BLaER1 treated with 17β-estradiol and CSF1 and Interleukin-3, amounts not matched to agents 10 nM and 100 nM (cell line): ENCODE measurements at regions not wholly inside any gene's neighbourhood (a gene's known extent, or its start where the extent isn't known, plus 50 kb on each side); places are given as distances from the start of the nearest gene placed in this dataset.

Experiments
- H3K27ac ChIP-seq, 11 experiments: shearing (Covaris generic); formaldehyde crosslinking; 2 replicates each; pipeline ENCODE4 v1.8.1; 2022
- H3K27me3 ChIP-seq, 11 experiments: shearing (Covaris generic); formaldehyde crosslinking; 2 replicates each; pipeline ENCODE4 v1.8.1; 2022
- H3K36me3 ChIP-seq, 11 experiments: shearing (Covaris generic); formaldehyde crosslinking; 2 replicates each; pipeline ENCODE4 v1.8.1; 2022
- H3K4me1 ChIP-seq, 10 experiments: shearing (Covaris generic); formaldehyde crosslinking; 2 replicates each; pipeline ENCODE4 v1.8.1; 2022
- H3K4me2 ChIP-seq, 11 experiments: shearing (Covaris generic); formaldehyde crosslinking; 2 replicates each; pipeline ENCODE4 v1.8.1; 2022
- H3K4me3 ChIP-seq, 10 experiments: shearing (Covaris generic); formaldehyde crosslinking; 2 replicates each; pipeline ENCODE4 v1.8.1; 2022
- H3K9ac ChIP-seq, 11 experiments: shearing (Covaris generic); formaldehyde crosslinking; 2 replicates each; pipeline ENCODE4 v1.8.1; 2022
- H3K9me3 ChIP-seq, 11 experiments: shearing (Covaris generic); formaldehyde crosslinking; replicated peaks in 1 of 11; 2 replicates each; pipeline ENCODE4 v1.8.1; 2022
- H4K20me1 ChIP-seq, 11 experiments: shearing (Covaris generic); formaldehyde crosslinking; 2 replicates each; pipeline ENCODE4 v1.8.1; 2022
- Cebpa-rat ChIP-seq, 11 experiments: shearing (Covaris generic); IDR thresholded peaks; 2 replicates each; pipeline ENCODE4 v1.8.1; 2022

GRCh38 chr20:11092151-11092550 lies 418.4 kb upstream of the JAG1 start:
- Histone ChIP-seq H3K4me1 (no peaks in the 10 kb centered on the region), H3K4me2 (no peak overlapping the region), H3K36me3 (no peaks in the 10 kb centered on the region), H3K27me3 (no peaks in the 10 kb centered on the region), H3K9ac (no peak overlapping the region), H3K4me3 (no peak overlapping the region), H3K27ac (no peak overlapping the region), H3K9me3 (no peaks in the 10 kb centered on the region; a peak in 1 of 22 replicates), H4K20me1 (no peaks in the 10 kb centered on the region)
- no peak for TF ChIP-seq Cebpa-rat (IDR thresholded peaks at IDR 0.05)

GRCh38 chr20:11094196-11094595 lies 420.4 kb upstream of the JAG1 start:
- no peaks in the 10 kb centered on the region for H3K27me3 ChIP-seq
- no peaks in the 10 kb centered on the region for H3K4me1 ChIP-seq
- H3K9me3 ChIP-seq, result no peaks in the 10 kb centered on the region
- no peak overlapping the region for H3K27ac ChIP-seq
- no peaks in the 10 kb centered on the region for H4K20me1 ChIP-seq
- H3K4me3 ChIP-seq, result no peak overlapping the region
- H3K9ac ChIP-seq, result no peak overlapping the region
- no peak for TF ChIP-seq Cebpa-rat (IDR thresholded peaks at IDR 0.05)
- H3K36me3 ChIP-seq, result no peaks in the 10 kb centered on the region
- H3K4me2 ChIP-seq, result no peak overlapping the region

- Histone ChIP-seq H3K27me3 (no peaks in the 10 kb centered on the region), H3K27ac (no peak overlapping the region), H3K36me3 (no peaks in the 10 kb centered on the region), H4K20me1 (no peaks in the 10 kb centered on the region), H3K4me1 (no peaks in the 10 kb centered on the region), H3K9ac (no peak overlapping the region), H3K4me2 (no peak overlapping the region), H3K4me3 (no peak overlapping the region), H3K9me3 (no peaks in the 10 kb centered on the region)
- no peak for TF ChIP-seq Cebpa-rat (IDR thresholded peaks at IDR 0.05)
Measured at GRCh38 chr20:11094711-11095110, 420.9 kb upstream of the JAG1 start.

GRCh38 chr20:11098888-11099287 lies 425.1 kb upstream of the JAG1 start:
- H3K4me3 ChIP-seq, result no peak overlapping the region
- H3K36me3 ChIP-seq, result no peaks in the 10 kb centered on the region
- H3K9ac ChIP-seq, result no peak overlapping the region
- peaks cover 0 to 24% (median 0%) of the 10 kb centered on the region in 10 experiments; a peak in 8 of 20 replicates for H3K4me1 ChIP-seq
- H3K27me3 ChIP-seq, result no peaks in the 10 kb centered on the region
- no peaks in the 10 kb centered on the region for H3K9me3 ChIP-seq
- H3K4me2 ChIP-seq, result no peak overlapping the region
- TF ChIP-seq Cebpa-rat (IDR thresholded peaks at IDR 0.05), result no peak
- H4K20me1 ChIP-seq, result no peaks in the 10 kb centered on the region
- H3K27ac ChIP-seq, result no peak overlapping the region

GRCh38 chr20:11101243-11101642 lies 427.4 kb upstream of the JAG1 start:
- peaks cover 0 to 24% (median 0%) of the 10 kb centered on the region in 10 experiments; a peak in 8 of 20 replicates for H3K4me1 ChIP-seq
- no peaks in the 10 kb centered on the region for H3K27me3 ChIP-seq
- peak overlapping the region in 3 of 11 experiments; percentile 34 to 75 (median 73); a peak in 6 of 22 replicates for H3K4me2 ChIP-seq
- TF ChIP-seq Cebpa-rat (IDR thresholded peaks at IDR 0.05), result no peak
- H3K36me3 ChIP-seq, result no peaks in the 10 kb centered on the region
- H3K4me3 ChIP-seq, result no peak overlapping the region
- peak overlapping the region in 4 of 11 experiments; percentile 10 to 51 (median 26); a peak in 5 of 22 replicates for H3K27ac ChIP-seq
- 0 out of 22 replicates have a peak, but pooled peaks cover 0 to 4% (median 0%) of the 10 kb centered on the region in 11 experiments for H3K9me3 ChIP-seq
- no peak overlapping the region for H3K9ac ChIP-seq
- no peaks in the 10 kb centered on the region for H4K20me1 ChIP-seq

GRCh38 chr20:11101696-11102095 lies 427.9 kb upstream of the JAG1 start:
- no peak for TF ChIP-seq Cebpa-rat (IDR thresholded peaks at IDR 0.05)
- H3K4me1 ChIP-seq, result peaks cover 0 to 24% (median 0%) of the 10 kb centered on the region in 10 experiments; a peak in 8 of 20 replicates
- H3K4me3 ChIP-seq, result no peak overlapping the region
- H3K36me3 ChIP-seq, result no peaks in the 10 kb centered on the region
- H3K9ac ChIP-seq, result no peak overlapping the region
- H3K27me3 ChIP-seq, result no peaks in the 10 kb centered on the region
- no peaks in the 10 kb centered on the region for H4K20me1 ChIP-seq
- peak overlapping the region in 4 of 11 experiments; percentile 8 to 51 (median 22); a peak in 5 of 22 replicates for H3K27ac ChIP-seq
- H3K4me2 ChIP-seq, result peak overlapping the region in 3 of 11 experiments; percentile 34 to 75 (median 73); a peak in 5 of 22 replicates
- 0 out of 22 replicates have a peak, but pooled peaks cover 0 to 4% (median 0%) of the 10 kb centered on the region in 11 experiments for H3K9me3 ChIP-seq

- no peak for TF ChIP-seq Cebpa-rat (IDR thresholded peaks at IDR 0.05)
- no peak overlapping the region for H3K4me3 ChIP-seq
- no peak overlapping the region for H3K27ac ChIP-seq
- peaks cover 0 to 24% (median 0%) of the 10 kb centered on the region in 10 experiments; a peak in 8 of 20 replicates for H3K4me1 ChIP-seq
- H3K36me3 ChIP-seq, result no peaks in the 10 kb centered on the region
- H3K9me3 ChIP-seq, result 0 out of 22 replicates have a peak, but pooled peaks cover 0 to 4% (median 0%) of the 10 kb centered on the region in 11 experiments
- no peak overlapping the region for H3K4me2 ChIP-seq
- no peaks in the 10 kb centered on the region for H3K27me3 ChIP-seq
- H4K20me1 ChIP-seq, result no peaks in the 10 kb centered on the region
- H3K9ac ChIP-seq, result no peak overlapping the region
Measured at GRCh38 chr20:11103866-11104265, 430.1 kb upstream of the JAG1 start.

GRCh38 chr20:11108102-11108810 lies 434.5 kb upstream of the JAG1 start:
- no peaks in the 10 kb centered on the region for H3K27me3 ChIP-seq
- no peak for TF ChIP-seq Cebpa-rat (IDR thresholded peaks at IDR 0.05)
- no peak overlapping the region for H3K4me2 ChIP-seq
- no peak overlapping the region for H3K27ac ChIP-seq
- H3K9me3 ChIP-seq, result 0 out of 22 replicates have a peak, but pooled peaks cover 0 to 4% (median 0%) of the 10 kb centered on the region in 11 experiments
- no peak overlapping the region for H3K4me3 ChIP-seq
- peaks cover 0 to 22% (median 11%) of the 10 kb centered on the region in 10 experiments; a peak in 13 of 20 replicates for H3K4me1 ChIP-seq
- H4K20me1 ChIP-seq, result no peaks in the 10 kb centered on the region
- no peak overlapping the region for H3K9ac ChIP-seq
- H3K36me3 ChIP-seq, result no peaks in the 10 kb centered on the region

GRCh38 chr20:11110535-11110934 lies 436.7 kb upstream of the JAG1 start:
- no peak for TF ChIP-seq Cebpa-rat (IDR thresholded peaks at IDR 0.05)
- H3K9ac ChIP-seq, result no peak overlapping the region
- H3K27me3 ChIP-seq, result no peaks in the 10 kb centered on the region
- no peaks in the 10 kb centered on the region for H3K9me3 ChIP-seq
- no peaks in the 10 kb centered on the region for H3K36me3 ChIP-seq
- H3K27ac ChIP-seq, result no peak overlapping the region
- peaks cover 0 to 22% (median 11%) of the 10 kb centered on the region in 10 experiments; a peak in 13 of 20 replicates for H3K4me1 ChIP-seq
- H3K4me3 ChIP-seq, result no peak overlapping the region
- H3K4me2 ChIP-seq, result peak overlapping the region in 8 of 11 experiments; percentile 47 to 74 (median 54); a peak in 15 of 22 replicates
- H4K20me1 ChIP-seq, result no peaks in the 10 kb centered on the region
